HG02870 (cell line): ENCODE measurements at regions not wholly inside any gene's neighbourhood (a gene's known extent, or its start where the extent isn't known, plus 50 kb on each side); places are given as distances from the start of the nearest gene placed in this dataset.
A peak's percentile ranks its signal among the peaks of the same experiment; 100 is the strongest.

Experiments used
- ATAC-seq: cut with Tn5 transposase; IDR thresholded peaks from one replicate; pipeline ENCODE4 v1.9.1; 2021; ENCODE audit warnings: mild to moderate bottlenecking, moderate library complexity; ENCODE audit not compliant: unreplicated experiment

DNA sequence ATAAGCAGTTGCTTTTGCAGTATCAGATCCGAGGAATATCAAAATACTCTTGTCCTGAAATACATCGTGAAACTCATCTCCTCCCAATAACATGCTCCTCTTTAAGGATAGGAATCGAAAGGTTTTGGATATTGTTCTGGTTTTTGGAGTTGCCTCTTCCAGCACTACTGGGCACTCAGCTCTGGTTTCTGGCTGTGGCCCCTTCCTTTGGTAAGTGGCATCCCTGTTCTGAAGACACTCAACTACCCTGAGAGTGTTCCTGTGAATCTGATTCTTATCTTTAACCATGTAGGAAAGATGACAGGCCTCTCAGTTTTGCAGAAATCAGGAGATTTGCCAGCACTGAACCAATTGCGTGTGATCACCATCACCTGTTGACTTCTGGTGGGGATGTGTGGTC, 327.5 kb upstream of the TBL1XR1 start:
- no peak for ATAC-seq

- ATAC-seq: no peak
These were observed 328.1 kb upstream of the TBL1XR1 start for GRCh38 chr3:177525414-177525813.

- no peak for ATAC-seq
These were observed 328.9 kb upstream of the TBL1XR1 start for GRCh38 chr3:177525987-177526712.

DNA sequence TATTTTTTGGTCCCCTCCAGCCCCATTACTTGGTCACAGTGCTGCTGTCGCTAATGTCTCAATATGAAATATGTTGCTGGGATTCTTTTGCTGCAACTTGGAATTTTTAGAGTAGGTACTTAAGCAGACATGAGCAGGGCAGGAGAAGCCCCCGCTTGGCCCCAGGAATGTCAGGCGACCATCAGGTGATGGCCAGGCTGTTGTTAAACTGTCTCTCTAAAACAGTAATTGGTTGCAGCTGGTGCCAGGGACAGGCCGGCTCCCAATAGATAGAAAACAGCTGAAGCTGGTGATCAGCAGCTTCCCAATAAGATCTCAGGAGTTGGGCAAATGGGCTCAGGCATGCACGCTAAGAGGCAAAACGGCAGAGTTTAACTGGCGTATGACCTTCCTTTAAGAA, 329.9 kb upstream of the TBL1XR1 start:
- no peak for ATAC-seq

DNA sequence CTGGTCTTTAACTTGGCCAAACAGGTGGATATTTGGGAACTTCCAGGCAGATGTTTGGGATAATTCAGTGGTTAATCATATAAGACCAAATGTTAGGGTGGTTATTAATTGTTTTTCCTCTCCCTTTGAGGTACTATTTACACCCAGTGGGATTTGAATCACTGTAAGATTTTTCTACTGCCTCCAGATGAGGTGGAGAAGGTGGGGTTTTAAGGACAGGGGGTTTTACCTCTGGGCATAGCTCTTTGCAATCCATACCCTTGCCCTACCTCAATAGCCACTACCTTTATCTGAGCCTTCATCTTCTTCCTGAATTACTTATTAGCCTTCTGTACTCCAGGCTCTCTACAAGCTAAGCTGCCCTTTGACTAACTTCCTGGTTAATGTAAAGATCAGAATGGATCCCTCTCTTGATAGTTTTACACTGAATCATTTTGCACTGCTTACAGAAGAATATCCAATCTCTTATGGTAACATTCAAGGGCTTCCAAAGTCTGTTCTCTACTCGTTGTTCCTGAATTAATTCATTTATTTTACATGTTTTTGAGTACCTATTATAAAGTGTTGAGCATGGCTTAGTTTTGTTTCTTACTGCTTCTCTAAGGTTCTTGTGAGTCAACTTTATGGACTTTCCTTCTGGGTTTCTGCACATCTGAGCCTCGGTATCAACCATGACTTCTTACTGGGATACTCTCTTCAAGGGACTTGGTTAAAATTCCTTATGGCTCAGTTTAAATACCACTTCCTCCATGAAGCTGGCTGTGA, 331.2 kb upstream of the TBL1XR1 start:
- no peak for ATAC-seq

DNA sequence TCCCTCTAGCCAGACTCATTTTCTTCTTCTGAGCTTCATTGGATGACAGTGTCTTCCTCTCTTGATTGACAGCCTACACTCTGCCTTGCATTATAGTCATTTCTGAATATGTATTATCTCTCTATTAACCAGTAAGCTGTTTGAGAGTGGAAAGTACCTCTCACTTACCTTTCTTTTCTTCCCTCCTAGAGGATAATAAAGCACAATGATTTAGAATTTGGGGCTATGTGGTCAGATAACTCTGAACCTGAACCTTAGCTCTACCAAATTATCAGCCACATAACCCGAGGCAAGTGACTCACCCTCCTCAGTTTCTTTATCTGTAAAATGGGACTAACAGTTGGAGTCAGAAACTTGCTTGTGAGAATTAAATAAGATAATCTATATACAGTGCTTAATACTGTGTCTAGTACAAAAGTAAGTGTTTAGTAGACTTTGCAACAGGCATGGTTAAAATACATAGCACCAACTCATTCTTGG, 331.8 kb upstream of the TBL1XR1 start:
- ATAC-seq: no peak

DNA sequence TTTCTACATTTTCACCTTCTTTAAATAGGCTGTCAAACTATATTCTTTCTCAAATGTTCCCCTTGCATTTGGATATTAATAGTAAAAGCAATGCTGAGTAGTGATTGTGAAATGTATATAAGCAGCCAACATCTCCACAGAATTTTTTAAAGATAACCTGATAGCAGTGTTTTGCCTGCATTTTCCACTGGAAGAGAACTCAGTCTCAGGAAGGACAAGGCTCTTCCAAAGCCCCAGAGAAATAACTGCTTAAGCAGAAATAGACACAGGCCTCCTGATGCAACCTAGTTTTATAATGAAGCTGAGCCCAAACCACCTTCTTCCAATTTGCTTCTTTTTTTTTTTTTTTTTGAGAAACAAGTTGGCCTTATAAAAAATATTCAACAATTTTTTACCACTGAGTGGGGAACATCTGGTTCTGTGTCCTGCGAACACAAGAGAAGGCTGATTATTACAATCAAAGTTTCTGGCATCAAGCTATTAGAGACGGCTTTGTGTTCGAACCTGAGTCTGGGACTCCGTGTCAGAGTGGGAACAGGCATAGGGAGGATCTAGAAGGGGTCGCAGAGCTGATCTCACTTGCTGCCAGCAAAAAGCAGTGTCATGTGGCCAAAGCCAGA, 332.5 kb upstream of the TBL1XR1 start:
- ATAC-seq: no peak

GRCh38 chr3:177530908-177531307, 333.6 kb upstream of the TBL1XR1 start:
- ATAC-seq: no peak

DNA sequence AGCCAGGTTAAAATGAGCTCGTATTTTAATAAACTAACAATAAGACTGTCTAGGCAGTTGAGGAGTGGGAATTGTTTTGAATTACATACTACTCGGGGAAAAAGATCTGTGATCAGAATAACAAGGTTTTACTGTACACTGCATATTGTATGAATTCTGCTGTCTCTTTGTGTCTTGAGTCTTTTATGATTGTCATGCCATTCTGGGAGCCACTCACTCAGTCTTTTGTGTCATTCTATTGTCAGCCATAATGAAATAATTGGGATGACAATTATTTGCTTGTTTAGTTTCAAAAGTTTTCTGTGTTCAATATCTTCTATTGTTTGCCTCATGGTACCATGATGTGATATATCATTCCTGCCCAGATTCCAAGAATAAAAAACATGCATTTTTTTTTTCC, 339.6 kb upstream of the TBL1XR1 start:
- ATAC-seq: no peak

GRCh38 chr3:177537612-177538011, 340.3 kb upstream of the TBL1XR1 start:
- no peak for ATAC-seq

- ATAC-seq: no peak
These were observed 340.9 kb upstream of the TBL1XR1 start for GRCh38 chr3:177538048-177538749.

- peak; percentile 79 for ATAC-seq
These were observed 341.8 kb upstream of the TBL1XR1 start for GRCh38 chr3:177538750-177539730.

DNA sequence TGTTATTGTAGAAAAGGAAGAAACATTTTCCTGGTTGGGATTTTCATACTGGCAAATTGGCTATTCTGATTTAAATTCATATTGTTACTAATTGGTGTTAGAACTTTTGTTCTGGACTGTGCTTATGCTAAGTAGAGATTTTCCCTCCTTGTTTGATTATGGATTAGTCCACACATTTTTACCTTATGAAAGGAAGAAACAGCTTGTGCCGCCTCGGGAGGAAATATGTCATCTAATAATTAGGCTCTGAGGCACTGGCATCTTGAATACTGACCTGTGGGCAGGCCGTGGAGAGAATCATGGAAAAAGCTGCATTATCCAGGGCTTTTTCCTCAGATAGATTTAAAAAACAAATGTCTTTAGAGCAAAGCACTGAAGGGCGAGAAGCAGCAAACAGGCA, 344.3 kb upstream of the TBL1XR1 start:
- no peak for ATAC-seq

DNA sequence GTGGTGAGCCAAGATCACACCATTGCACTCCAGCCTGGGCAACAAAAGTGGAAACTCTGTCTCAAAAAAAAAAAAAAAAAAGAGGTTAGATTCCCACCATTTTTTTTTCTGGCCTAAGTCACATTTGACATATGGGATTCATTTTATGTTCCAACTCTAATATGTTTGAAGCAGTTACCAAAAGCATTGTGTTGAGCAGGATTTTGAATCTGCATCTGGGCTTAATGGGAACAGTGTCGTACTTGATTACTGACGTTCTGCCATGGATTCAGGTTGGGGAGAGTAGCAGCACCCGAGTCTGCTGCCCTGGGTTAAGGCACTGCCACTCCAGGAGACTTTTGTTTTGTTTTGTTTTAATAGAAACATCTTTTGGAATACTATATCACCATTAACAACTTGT, 348.7 kb upstream of the TBL1XR1 start:
- ATAC-seq: no peak

- no peak for ATAC-seq
These were observed 350.5 kb upstream of the TBL1XR1 start for GRCh38 chr3:177547711-177548350.

DNA sequence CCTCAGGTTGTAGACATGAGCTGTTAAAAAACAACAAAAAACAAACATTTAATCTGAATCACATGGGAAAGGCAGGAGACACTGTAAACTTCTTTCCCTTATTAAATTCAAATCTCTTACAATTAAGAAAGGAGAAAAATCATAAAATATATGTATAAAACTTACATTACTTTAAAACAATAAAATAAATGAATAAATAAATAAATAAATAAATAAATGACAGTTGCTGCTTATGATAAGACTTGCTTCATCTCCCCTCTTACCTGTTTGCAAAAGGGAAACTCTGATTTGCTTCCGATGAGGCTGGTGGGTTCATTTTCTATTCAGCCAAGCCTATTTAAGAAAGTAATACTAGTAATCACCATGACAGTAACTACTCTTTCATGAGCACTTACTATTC, 353.4 kb upstream of the TBL1XR1 start:
- ATAC-seq: no peak

DNA sequence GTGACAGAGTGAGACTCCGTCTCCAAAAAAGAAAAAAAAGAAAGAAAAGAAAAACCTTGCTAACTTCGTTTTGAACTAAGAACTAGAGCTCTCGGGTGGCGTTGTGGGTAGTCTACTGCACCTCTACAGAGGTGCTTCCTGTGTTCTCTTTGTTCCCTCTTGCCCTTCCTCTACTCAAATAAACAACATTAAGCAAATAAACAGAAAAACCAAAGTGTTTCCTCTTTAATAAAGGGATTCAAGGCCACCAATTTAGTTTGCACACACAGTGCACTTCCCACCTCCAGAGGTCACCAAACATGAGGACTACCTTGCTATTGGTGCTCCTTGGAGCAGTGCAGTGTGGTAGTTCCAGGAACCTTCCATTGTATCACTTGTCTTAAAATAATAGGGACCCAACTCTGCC, 354.2 kb upstream of the TBL1XR1 start:
- ATAC-seq: no peak

- ATAC-seq: no peak
These were observed 354.8 kb upstream of the TBL1XR1 start for GRCh38 chr3:177552051-177552450.

DNA sequence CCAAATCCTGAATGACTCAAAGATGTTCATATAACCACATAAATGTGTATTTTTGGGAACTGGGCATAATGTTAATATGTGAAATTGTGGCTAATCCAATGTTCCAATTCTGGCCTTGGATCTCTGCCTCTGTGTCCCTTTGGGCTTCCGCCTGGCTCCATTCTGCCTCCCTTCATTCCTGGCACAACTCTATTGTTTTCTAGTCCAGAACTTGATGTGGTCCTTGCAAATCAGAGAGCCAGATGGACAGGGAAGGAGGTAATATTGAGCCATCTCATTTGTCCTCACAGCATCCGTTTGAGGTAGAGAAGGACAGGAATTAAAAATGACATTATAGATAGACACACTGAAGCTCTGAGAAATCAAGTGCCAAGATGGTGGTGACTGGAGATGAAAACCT, 355.7 kb upstream of the TBL1XR1 start:
- no peak for ATAC-seq

DNA sequence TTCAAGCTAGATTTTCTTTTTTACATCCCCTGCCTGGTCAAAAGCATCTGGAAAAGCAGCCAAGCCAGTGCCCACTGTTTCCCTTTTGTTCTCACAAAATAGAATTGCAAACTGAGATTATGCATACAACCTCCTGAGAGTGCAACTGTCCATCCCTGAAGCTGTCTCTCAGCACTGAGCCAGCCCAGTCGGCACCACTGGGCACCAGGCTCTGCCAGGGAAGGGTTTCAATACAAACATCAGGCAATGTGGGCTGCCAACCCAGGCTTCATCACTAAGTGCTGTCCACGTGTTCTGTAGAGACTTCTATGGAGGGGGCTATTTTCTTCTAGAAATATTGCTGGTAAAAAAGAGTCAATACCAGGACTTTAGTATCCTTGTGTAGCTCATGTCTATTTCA, 356.3 kb upstream of the TBL1XR1 start:
- no peak for ATAC-seq
